IMR-90 (cell line): ENCODE measurements at regions not wholly inside any gene's neighbourhood (a gene's known extent, or its start where the extent isn't known, plus 50 kb on each side); places are given as distances from the start of the nearest gene placed in this dataset.

ENCODE experiments used
- ATAC-seq: fragments of 200-7000 bp; cut with Tn5 transposase; 2 replicates; pipeline ENCODE4 v1.9.1; 2020; ENCODE audit warnings: low read depth, mild to moderate bottlenecking, moderate library complexity
- BruUV-seq: library from RNA; stranded (reverse); fragments of 400-500 nt; replicated peaks from 2 replicates; lab custom pipeline; 2021; lab: Mats Ljungman, UMichigan
- CTCF ChIA-PET: fragments of 300-600 bp; formaldehyde crosslinking; extraction: SDS; loops from one replicate; lab custom pipeline; 2021; ENCODE audit warnings: antibody characterized with exemption; lab: Yijun Ruan, JAX
- POLR2A ChIA-PET: fragments of 300-600 bp; sonication (Branson Sonifier 250); formaldehyde crosslinking; loops from one replicate; lab custom pipeline; 2022; ENCODE audit warnings: antibody characterized with exemption; ENCODE audit not compliant: unreplicated experiment; lab: Charles Lee
- DNase-seq: peaks from one replicate; pipeline ENCODE4 v3.0.0; 2013
- H2AFZ ChIP-seq: replicated peaks from 2 replicates; pipeline ENCODE3; 2013; ENCODE audit warnings: low read length, mild to moderate bottlenecking; ENCODE audit not compliant: poor library complexity
- H2AK5ac ChIP-seq: 2 replicates; pipeline ENCODE4 v1.6.1; 2013; ENCODE audit warnings: low read depth, low read length, inconsistent platforms
- H2AK9ac ChIP-seq: replicated peaks from 2 replicates; pipeline ENCODE3; 2013; ENCODE audit warnings: mild to moderate bottlenecking, low read depth, low read length, moderate library complexity; ENCODE audit not compliant: poor library complexity
- H2BK120ac ChIP-seq: 2 replicates; pipeline ENCODE4 v1.6.1; 2013; ENCODE audit warnings: low read depth, low read length, inconsistent platforms
- H2BK15ac ChIP-seq: 3 replicates; pipeline ENCODE4 v1.6.1; 2013; ENCODE audit warnings: low read depth, low read length, inconsistent platforms
- H2BK20ac ChIP-seq: 2 replicates; pipeline ENCODE4 v1.6.1; 2013; ENCODE audit warnings: low read depth, mild to moderate bottlenecking, inconsistent platforms, low read length, moderate library complexity
- H2BK5ac ChIP-seq: 2 replicates; pipeline ENCODE4 v1.6.1; 2013; ENCODE audit warnings: mild to moderate bottlenecking, low read depth, low read length, inconsistent platforms; ENCODE audit not compliant: poor library complexity, severe bottlenecking
- H3K14ac ChIP-seq: replicated peaks from 2 replicates; pipeline ENCODE4 v1.6.1; 2013; ENCODE audit warnings: low read depth, low read length, inconsistent platforms
- H3K18ac ChIP-seq: 2 replicates; pipeline ENCODE4 v1.6.1; 2013; ENCODE audit warnings: low read depth, low read length, control low read depth
- H3K23ac ChIP-seq: 2 replicates; pipeline ENCODE4 v1.6.1; 2013; ENCODE audit warnings: low read depth, low read length, inconsistent platforms
- H3K27ac ChIP-seq: 2 replicates; pipeline ENCODE4 v1.5.1; 2013; ENCODE audit warnings: mild to moderate bottlenecking, control low read depth, low read length; ENCODE audit not compliant: insufficient read depth
- H3K27me3 ChIP-seq: 2 replicates; pipeline ENCODE4 v1.6.1; 2013; ENCODE audit warnings: low read length; ENCODE audit not compliant: control insufficient read depth, insufficient read depth
- H3K36me3 ChIP-seq: 2 replicates; pipeline ENCODE4 v1.6.1; 2013; ENCODE audit warnings: low read length, mixed read lengths; ENCODE audit not compliant: control insufficient read depth, insufficient read depth
- H3K4ac ChIP-seq: 2 replicates; pipeline ENCODE4 v1.6.1; 2013; ENCODE audit warnings: low read depth, low read length, inconsistent platforms
- H3K4me1 ChIP-seq: 2 replicates; pipeline ENCODE4 v1.6.1; 2013; ENCODE audit warnings: low read length, mixed read lengths; ENCODE audit not compliant: control insufficient read depth, insufficient read depth
- H3K4me2 ChIP-seq: 2 replicates; pipeline ENCODE4 v1.6.1; 2013; ENCODE audit warnings: low read depth, mild to moderate bottlenecking, control low read depth, low read length, moderate library complexity
- H3K4me3 ChIP-seq: 2 replicates; pipeline ENCODE4 v1.5.1; 2013; ENCODE audit warnings: low read depth, mild to moderate bottlenecking, control low read depth, low read length, moderate library complexity; ENCODE audit not compliant: insufficient read depth
- H3K56ac ChIP-seq: 2 replicates; pipeline ENCODE4 v1.6.1; 2013; ENCODE audit warnings: low read length, inconsistent platforms; ENCODE audit not compliant: insufficient read depth; ENCODE audit errors: extremely low read depth
- H3K79me1 ChIP-seq, 2 experiments: 2 replicates each; pipeline ENCODE4 v1.6.1; 2013; ENCODE audit warnings: low read length in 2 of 2, inconsistent platforms in 1 of 2, low read depth in 1 of 2
- H3K9ac ChIP-seq: 2 replicates; pipeline ENCODE4 v1.6.1; 2013; ENCODE audit warnings: low read depth, low read length, control low read depth
- H3K9me1 ChIP-seq: 2 replicates; pipeline ENCODE4 v1.6.1; 2013; ENCODE audit warnings: low read length, inconsistent platforms; ENCODE audit not compliant: insufficient read depth
- H3K9me3 ChIP-seq: 2 replicates; pipeline ENCODE4 v1.6.1; 2013; ENCODE audit warnings: low read length; ENCODE audit not compliant: control insufficient read depth, insufficient read depth
- H4K20me1 ChIP-seq: 2 replicates; pipeline ENCODE4 v1.6.1; 2013; ENCODE audit warnings: low read length, inconsistent platforms; ENCODE audit not compliant: insufficient read depth
- H4K5ac ChIP-seq: 2 replicates; pipeline ENCODE4 v1.6.1; 2013; ENCODE audit warnings: mild to moderate bottlenecking, low read depth, low read length, control low read depth
- H4K8ac ChIP-seq, 2 experiments: 2 replicates each; pipeline ENCODE4 v1.6.1; 2013; ENCODE audit warnings: low read depth in 2 of 2, low read length in 2 of 2, control low read depth in 1 of 2, inconsistent platforms in 1 of 2
- H4K91ac ChIP-seq: 2 replicates; pipeline ENCODE4 v1.6.1; 2013; ENCODE audit warnings: low read depth, low read length, inconsistent platforms; ENCODE audit not compliant: insufficient read depth
- MAZ ChIP-seq: IDR thresholded peaks from 2 replicates; pipeline ENCODE4 v1.6.1; 2012; ENCODE audit warnings: low read depth, mild to moderate bottlenecking, low read length, improper control_type of control experiment, moderate library complexity, borderline replicate concordance
- USF2 ChIP-seq: fragments of 150-350 bp; IDR thresholded peaks from 2 replicates; pipeline ENCODE4 v1.6.1; 2017; ENCODE audit warnings: mild to moderate bottlenecking, antibody characterized with exemption, low read length, low read depth
- WGBS, 2 experiments: methylation state at CpG; one replicate each; pipeline versions ENCODE4 v1.1.5 to v1.1.7; 2013; ENCODE audit warnings: missing lambda C conversion rate in 2 of 2; ENCODE audit not compliant: insufficient read length in 1 of 2; ENCODE audit errors: extremely low coverage in 2 of 2; 5-methylcytosine and 5-hydroxymethylcytosine counted together
- dilution Hi-C: fragments of 300-500 bp; cut with HindIII; formaldehyde crosslinking; loops from one replicate; pipeline ENCODE4 v1.14.3; 2018; ENCODE audit warnings: low sequenced_read_pairs; ENCODE audit not compliant: unreplicated experiment
- in situ Hi-C: fragments of 300-500 bp; cut with MboI; formaldehyde crosslinking; loops from 3 replicates; pipeline ENCODE4 v1.14.3; 2019; ENCODE audit warnings: low sequenced_read_pairs, inconsistent platforms, mixed read lengths
- intact Hi-C: fragments of 100-400 bp; cut with micrococcal nuclease; formaldehyde crosslinking; loops from 2 replicates; pipeline ENCODE4 v1.10.0; 2022

GRCh38 chr20:48467622-48468021 is 360.2 kb downstream of the PREX1 start:
- no peak overlapping the region for H3K56ac ChIP-seq
- H4K5ac ChIP-seq, result no peak overlapping the region
- H2BK15ac ChIP-seq, result no peak overlapping the region
- POLR2A ChIA-PET, result no interaction called here
- no peak overlapping the region for H3K4me2 ChIP-seq
- no peaks in the 10 kb centered on the region for H4K20me1 ChIP-seq
- no peak overlapping the region for H2AK5ac ChIP-seq
- dilution Hi-C loops, result no loop called here
- no peak overlapping the region for H3K4me3 ChIP-seq
- H3K14ac ChIP-seq, result no peak overlapping the region
- no peaks in the 10 kb centered on the region for H3K36me3 ChIP-seq
- no peak overlapping the region for H4K91ac ChIP-seq
- ATAC-seq (no peak), DNase-seq (no peak)
- intact Hi-C loops, result no loop called here
- H3K4ac ChIP-seq, result no peak overlapping the region
- no peaks in the 10 kb centered on the region for H3K4me1 ChIP-seq
- whole genome bisulfite sequencing, 2 experiments, result no CpG with 5 or more reads among the region's 2 CpGs
- no peaks in the 10 kb centered on the region; the same call in 1 of the 2 replicates for H3K27me3 ChIP-seq
- H3K79me1 ChIP-seq, result no peaks in the 10 kb centered on the region
- H2BK20ac ChIP-seq, result no peak overlapping the region
- no peak overlapping the region for H3K27ac ChIP-seq
- H3K9me1 ChIP-seq, result no peaks in the 10 kb centered on the region
- CTCF ChIA-PET, result no interaction called here
- TF ChIP-seq USF2 (0 out of 2 replicates have a peak, but pooled peaks have one; percentile 38), MAZ (no peak)
- no peaks in the 10 kb centered on the region for H3K9me3 ChIP-seq
- BruUV-seq, result no TSS peak
- no peak overlapping the region for H2AFZ ChIP-seq
- no peak overlapping the region for H3K18ac ChIP-seq
- H2BK5ac ChIP-seq, result no peak overlapping the region
- no peak overlapping the region for H2BK120ac ChIP-seq
- in situ Hi-C loops, result no loop called here
- no peak overlapping the region for H4K8ac ChIP-seq
- no peak overlapping the region for H2AK9ac ChIP-seq
- H3K23ac ChIP-seq, result no peak overlapping the region
- H3K9ac ChIP-seq, result no peak overlapping the region
